DND-41 (cell line): ENCODE measurements at regions not wholly inside any gene's neighbourhood (a gene's known extent, or its start where the extent isn't known, plus 50 kb on each side); places are given as distances from the start of the nearest gene placed in this dataset.

ENCODE experiments used
- CTCF ChIP-seq: IDR thresholded peaks from 2 replicates; pipeline ENCODE4 v1.5.1; 2012; ENCODE audit warnings: borderline replicate concordance, low read length, moderate library complexity, mild to moderate bottlenecking; ENCODE audit not compliant: poor library complexity, severe bottlenecking; ENCODE audit errors: extremely low read depth
- EZH2 ChIP-seq: IDR thresholded peaks from 3 replicates; pipeline ENCODE4 v1.6.1; 2012; ENCODE audit warnings: borderline replicate concordance, low read depth, mild to moderate bottlenecking, moderate library complexity, low read length, inconsistent platforms; ENCODE audit not compliant: severe bottlenecking

- TF ChIP-seq CTCF (no peak), EZH2 (no peak)
Measured at GRCh38 chr9:23522952-23523351, 303.1 kb downstream of the ELAVL2 start.
